ENCODE measurements at regions not wholly inside any gene's neighbourhood (a gene's known extent, or its start where the extent isn't known, plus 50 kb on each side); places are given as distances from the start of the nearest gene placed in this dataset.
A peak's percentile ranks its signal among the peaks of the same experiment; 100 is the strongest.
"Not testable (repeated sequence)": the region's sequence is repeated elsewhere in the genome, so short reads cannot be mapped to it uniquely, and the experiment has no call there.

DNA sequence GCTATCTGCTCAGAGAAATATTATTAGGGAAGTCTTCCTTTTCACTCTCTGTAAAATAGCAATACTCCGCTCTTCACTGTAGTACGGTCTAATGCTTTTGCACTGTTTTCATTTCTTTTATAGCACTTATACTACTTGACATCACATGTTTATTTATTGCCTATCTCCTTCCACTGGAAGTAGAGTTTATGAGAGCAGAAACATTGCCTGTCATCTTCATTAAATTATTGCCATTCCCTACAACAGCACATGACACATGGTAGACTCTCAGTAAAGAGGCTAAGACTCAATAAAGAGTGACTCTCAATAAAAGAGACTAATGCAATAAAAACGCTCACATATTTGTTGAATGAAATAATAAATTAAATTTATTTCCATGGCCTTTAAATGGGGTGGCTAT lies 241.3 kb upstream of the MAGEC2 start:
- Histone ChIP-seq H3K9me3 (ENCODE audit: insufficient read depth, low read depth, low read length) (no peaks in the 10 kb centered on the region), H3K36me3 (ENCODE audit: insufficient read depth, low read length) (no peaks in the 10 kb centered on the region), H3K4me2 (ENCODE audit: low read length) (no peak overlapping the region), H3K4me3 (ENCODE audit: insufficient read depth, low read depth, low read length) (no peak overlapping the region), H3K4me1 (ENCODE audit: insufficient read depth, low read length) (no peaks in the 10 kb centered on the region), H4K20me1 (ENCODE audit: insufficient read depth, low read length) (no peaks in the 10 kb centered on the region), H3K27me3 (ENCODE audit: insufficient read depth, low read length) (no peaks in the 10 kb centered on the region), H3K79me2 (ENCODE audit: insufficient read depth, low read length) (no peaks in the 10 kb centered on the region), H3K9ac (ENCODE audit: low read length) (no peak overlapping the region), H2AFZ (ENCODE audit: low read depth, low read length) (no peak overlapping the region), H3K27ac (ENCODE audit: low read depth, low read length) (no peak overlapping the region)
- no peak overlapping the region for H3K4me3 Mint-ChIP-seq (ENCODE audit: unreplicated experiment)
- H3K27me3 Mint-ChIP-seq (ENCODE audit: low read depth, unreplicated experiment), result no peaks in the 10 kb centered on the region
- TF ChIP-seq EZH2 (IDR thresholded peaks at IDR 0.05; ENCODE audit: insufficient read depth, low read length), result no peak
- TF ChIP-seq, protein P1, sequence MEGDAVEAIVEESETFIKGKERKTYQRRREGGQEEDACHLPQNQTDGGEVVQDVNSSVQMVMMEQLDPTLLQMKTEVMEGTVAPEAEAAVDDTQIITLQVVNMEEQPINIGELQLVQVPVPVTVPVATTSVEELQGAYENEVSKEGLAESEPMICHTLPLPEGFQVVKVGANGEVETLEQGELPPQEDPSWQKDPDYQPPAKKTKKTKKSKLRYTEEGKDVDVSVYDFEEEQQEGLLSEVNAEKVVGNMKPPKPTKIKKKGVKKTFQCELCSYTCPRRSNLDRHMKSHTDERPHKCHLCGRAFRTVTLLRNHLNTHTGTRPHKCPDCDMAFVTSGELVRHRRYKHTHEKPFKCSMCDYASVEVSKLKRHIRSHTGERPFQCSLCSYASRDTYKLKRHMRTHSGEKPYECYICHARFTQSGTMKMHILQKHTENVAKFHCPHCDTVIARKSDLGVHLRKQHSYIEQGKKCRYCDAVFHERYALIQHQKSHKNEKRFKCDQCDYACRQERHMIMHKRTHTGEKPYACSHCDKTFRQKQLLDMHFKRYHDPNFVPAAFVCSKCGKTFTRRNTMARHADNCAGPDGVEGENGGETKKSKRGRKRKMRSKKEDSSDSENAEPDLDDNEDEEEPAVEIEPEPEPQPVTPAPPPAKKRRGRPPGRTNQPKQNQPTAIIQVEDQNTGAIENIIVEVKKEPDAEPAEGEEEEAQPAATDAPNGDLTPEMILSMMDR (IDR thresholded peaks at IDR 0.05; ENCODE audit: insufficient read depth, low read depth, low read length), result no peak
- no peak for DNase-seq (ENCODE audit: low read depth)
- H3K4me1 Mint-ChIP-seq (ENCODE audit: low read depth, unreplicated experiment), result no peaks in the 10 kb centered on the region
- no peaks in the 10 kb centered on the region for H3K9me3 Mint-ChIP-seq (ENCODE audit: unreplicated experiment)
- no peak for FAIRE-seq
- H3K36me3 Mint-ChIP-seq (ENCODE audit: low read depth, unreplicated experiment), result no peaks in the 10 kb centered on the region
- H3K27ac Mint-ChIP-seq (ENCODE audit: unreplicated experiment), result no peak overlapping the region

DNA sequence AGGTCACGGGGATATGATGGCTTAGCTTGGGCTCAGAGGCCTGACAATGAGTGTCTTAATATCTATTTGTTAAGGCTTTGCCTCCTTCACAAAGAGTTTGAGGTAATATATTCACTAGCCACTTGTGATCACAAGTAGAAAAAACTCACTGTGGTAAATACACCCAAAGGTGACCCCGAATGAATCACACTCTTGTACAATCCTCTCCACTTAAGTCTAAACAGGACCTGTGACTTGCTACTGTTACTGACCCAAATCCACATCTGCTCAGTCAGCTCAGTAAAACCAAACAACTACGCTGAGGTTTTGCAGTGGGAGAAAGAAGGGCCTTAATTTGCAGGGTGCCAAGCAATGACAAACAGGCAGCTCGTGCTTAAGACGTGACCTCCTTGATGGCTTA lies 223.8 kb upstream of the MAGEC2 start:
- Histone ChIP-seq H3K4me3 (ENCODE audit: insufficient read depth, low read depth, low read length) (no peak overlapping the region), H3K9me3 (ENCODE audit: insufficient read depth, low read depth, low read length) (no peaks in the 10 kb centered on the region), H3K36me3 (ENCODE audit: insufficient read depth, low read length) (no peaks in the 10 kb centered on the region), H3K9ac (ENCODE audit: low read length) (no peak overlapping the region), H3K27ac (ENCODE audit: low read depth, low read length) (no peak overlapping the region), H3K4me1 (ENCODE audit: insufficient read depth, low read length) (no peaks in the 10 kb centered on the region), H3K4me2 (ENCODE audit: low read length) (no peak overlapping the region), H3K27me3 (ENCODE audit: insufficient read depth, low read length) (no peaks in the 10 kb centered on the region), H3K79me2 (ENCODE audit: insufficient read depth, low read length) (no peaks in the 10 kb centered on the region), H4K20me1 (ENCODE audit: insufficient read depth, low read length) (no peaks in the 10 kb centered on the region), H2AFZ (ENCODE audit: low read depth, low read length) (no peak overlapping the region)
- H3K9me3 Mint-ChIP-seq (ENCODE audit: unreplicated experiment), result peaks cover 2% of the 10 kb centered on the region
- no peaks in the 10 kb centered on the region for H3K27me3 Mint-ChIP-seq (ENCODE audit: low read depth, unreplicated experiment)
- DNase-seq (ENCODE audit: low read depth) (no peak), FAIRE-seq (peak; percentile 59)
- no peaks in the 10 kb centered on the region for H3K4me1 Mint-ChIP-seq (ENCODE audit: low read depth, unreplicated experiment)
- no peak overlapping the region for H3K27ac Mint-ChIP-seq (ENCODE audit: unreplicated experiment)
- no peak overlapping the region for H3K4me3 Mint-ChIP-seq (ENCODE audit: unreplicated experiment)
- no peaks in the 10 kb centered on the region for H3K36me3 Mint-ChIP-seq (ENCODE audit: low read depth, unreplicated experiment)
- TF ChIP-seq, protein P1 (IDR thresholded peaks at IDR 0.05; ENCODE audit: insufficient read depth, low read depth, low read length), result no peak
- TF ChIP-seq EZH2 (IDR thresholded peaks at IDR 0.05; ENCODE audit: insufficient read depth, low read length), result no peak

DNA sequence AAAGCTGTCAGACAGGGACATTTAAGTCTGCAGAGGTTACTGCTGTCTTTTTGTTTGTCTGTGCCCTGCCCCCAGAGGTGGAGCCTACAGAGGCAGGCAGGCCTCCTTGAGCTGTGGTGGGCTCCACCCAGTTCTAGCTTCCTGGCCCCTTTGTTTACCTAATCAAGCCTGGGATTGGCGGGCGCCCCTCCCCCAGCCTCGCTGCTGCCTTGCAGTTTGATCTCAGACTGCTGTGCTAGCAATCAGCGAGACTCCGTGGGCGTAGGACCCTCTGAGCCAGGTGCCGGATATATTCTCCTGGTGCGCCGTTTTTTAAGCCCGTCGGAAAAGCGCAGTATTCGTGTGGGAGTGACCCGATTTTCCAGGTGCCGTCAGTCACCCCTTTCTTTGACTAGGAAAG lies 185.9 kb upstream of the MAGEC2 start:
- not testable (repeated sequence) for H3K27ac Mint-ChIP-seq (ENCODE audit: unreplicated experiment); H3K4me2 ChIP-seq (ENCODE audit: low read length); H3K4me1 Mint-ChIP-seq (ENCODE audit: low read depth, unreplicated experiment); H4K20me1 ChIP-seq (ENCODE audit: insufficient read depth, low read length); FAIRE-seq; H3K4me3 ChIP-seq (ENCODE audit: insufficient read depth, low read depth, low read length); H3K36me3 Mint-ChIP-seq (ENCODE audit: low read depth, unreplicated experiment); H3K27me3 Mint-ChIP-seq (ENCODE audit: low read depth, unreplicated experiment); H3K36me3 ChIP-seq (ENCODE audit: insufficient read depth, low read length); H3K4me3 Mint-ChIP-seq (ENCODE audit: unreplicated experiment); DNase-seq (ENCODE audit: low read depth); H3K9ac ChIP-seq (ENCODE audit: low read length); H3K27ac ChIP-seq (ENCODE audit: low read depth, low read length); H3K9me3 ChIP-seq (ENCODE audit: insufficient read depth, low read depth, low read length); H3K79me2 ChIP-seq (ENCODE audit: insufficient read depth, low read length); H3K9me3 Mint-ChIP-seq (ENCODE audit: unreplicated experiment); H3K27me3 ChIP-seq (ENCODE audit: insufficient read depth, low read length); H3K4me1 ChIP-seq (ENCODE audit: insufficient read depth, low read length); H2AFZ ChIP-seq (ENCODE audit: low read depth, low read length)

Data from astrocyte (in vitro differentiated cells and primary cell).